ENCODE measurements at regions not wholly inside any gene's neighbourhood (a gene's known extent, or its start where the extent isn't known, plus 50 kb on each side); places are given as distances from the start of the nearest gene placed in this dataset.

- ATAC-seq: no peak
These were observed 610.1 kb downstream of the AJAP1 start for GRCh38 chr1:5264476-5264875.

- no peak for ATAC-seq
These were observed 602.4 kb downstream of the AJAP1 start for GRCh38 chr1:5256793-5257192.

GRCh38 chr1:5254975-5255374 is 600.6 kb downstream of the AJAP1 start:
- no peak for ATAC-seq

- no peak for ATAC-seq
These were observed 599.8 kb downstream of the AJAP1 start for GRCh38 chr1:5254131-5254725.

GRCh38 chr1:5253036-5253435 is 598.6 kb downstream of the AJAP1 start:
- ATAC-seq: no peak

- no peak for ATAC-seq
These were observed 595.9 kb downstream of the AJAP1 start for GRCh38 chr1:5250336-5250735.

- ATAC-seq: no peak
These were observed 590.9 kb downstream of the AJAP1 start for GRCh38 chr1:5245348-5245747.

- ATAC-seq: no peak
These were observed 590.3 kb downstream of the AJAP1 start for GRCh38 chr1:5244631-5245285.

GRCh38 chr1:5242850-5243249 is 588.4 kb downstream of the AJAP1 start:
- ATAC-seq: no peak

- ATAC-seq: no peak
These were observed 585.5 kb downstream of the AJAP1 start for GRCh38 chr1:5239911-5240310.

- ATAC-seq: no peak
These were observed 584.1 kb downstream of the AJAP1 start for GRCh38 chr1:5238351-5239130.

- ATAC-seq: no peak
These were observed 581.0 kb downstream of the AJAP1 start for GRCh38 chr1:5235355-5235899.

GRCh38 chr1:5232537-5232936 is 578.1 kb downstream of the AJAP1 start:
- no peak for ATAC-seq

- ATAC-seq: no peak
These were observed 577.3 kb downstream of the AJAP1 start for GRCh38 chr1:5231541-5232315.

GRCh38 chr1:5227114-5227513 is 572.7 kb downstream of the AJAP1 start:
- ATAC-seq: no peak

- no peak for ATAC-seq
These were observed 571.6 kb downstream of the AJAP1 start for GRCh38 chr1:5225707-5226704.

GRCh38 chr1:5223206-5223605 is 568.8 kb downstream of the AJAP1 start:
- no peak for ATAC-seq

GRCh38 chr1:5222626-5223025 is 568.2 kb downstream of the AJAP1 start:
- no peak for ATAC-seq

- ATAC-seq: no peak
These were observed 567.0 kb downstream of the AJAP1 start for GRCh38 chr1:5221451-5221850.

- ATAC-seq: no peak
These were observed 566.4 kb downstream of the AJAP1 start for GRCh38 chr1:5220821-5221220.

GRCh38 chr1:5220421-5220820 is 566.0 kb downstream of the AJAP1 start:
- no peak for ATAC-seq

- no peak for ATAC-seq
These were observed 545.6 kb downstream of the AJAP1 start for GRCh38 chr1:5200006-5200405.

Measured in esophagus mucosa (tissue), 1 donor.